ENCODE measurements at regions not wholly inside any gene's neighbourhood (a gene's known extent, or its start where the extent isn't known, plus 50 kb on each side); places are given as distances from the start of the nearest gene placed in this dataset.
"Not testable (repeated sequence)": the region's sequence is repeated elsewhere in the genome, so short reads cannot be mapped to it uniquely, and the experiment has no call there.

GRCh38 chr6:81890846-81891245 lies 138.4 kb upstream of the TENT5A start:
- no peak for TF ChIP-seq CTCF (IDR thresholded peaks at IDR 0.05; ENCODE audit: extremely low read depth, insufficient read depth, missing control alignments)
- DNase-seq (ENCODE audit: low spot score), result no peak
- in situ Hi-C loops (cut with MboI; ENCODE audit: low pct_unique_long_range_greater_than_20kb, low sequenced_read_pairs, unreplicated experiment), result no loop called here

GRCh38 chr6:81889377-81890053 lies 137.0 kb upstream of the TENT5A start:
- no peak for DNase-seq (ENCODE audit: low spot score)
- in situ Hi-C loops (cut with MboI; ENCODE audit: low pct_unique_long_range_greater_than_20kb, low sequenced_read_pairs, unreplicated experiment), result no loop called here

GRCh38 chr6:81886909-81887308 lies 134.4 kb upstream of the TENT5A start:
- DNase-seq (ENCODE audit: low spot score); in situ Hi-C loops (cut with MboI; ENCODE audit: low pct_unique_long_range_greater_than_20kb, low sequenced_read_pairs, unreplicated experiment): not testable (repeated sequence)

More at GRCh38 chr6:81889377-81890053, 137.0 kb upstream of the TENT5A start:
- no peak for TF ChIP-seq CTCF (IDR thresholded peaks at IDR 0.05; ENCODE audit: extremely low read depth, insufficient read depth, missing control alignments)

- DNase-seq (ENCODE audit: low spot score), result no peak
- no peak for TF ChIP-seq CTCF (IDR thresholded peaks at IDR 0.05; ENCODE audit: extremely low read depth, insufficient read depth, missing control alignments)
- in situ Hi-C loops (cut with MboI; ENCODE audit: low pct_unique_long_range_greater_than_20kb, low sequenced_read_pairs, unreplicated experiment), result no loop called here
Measured at GRCh38 chr6:81886157-81886556, 133.7 kb upstream of the TENT5A start.

- in situ Hi-C loops (cut with MboI; ENCODE audit: low pct_unique_long_range_greater_than_20kb, low sequenced_read_pairs, unreplicated experiment), result no loop called here
- no peak for DNase-seq (ENCODE audit: low spot score)
- no peak for TF ChIP-seq CTCF (IDR thresholded peaks at IDR 0.05; ENCODE audit: extremely low read depth, insufficient read depth, missing control alignments)
Measured at GRCh38 chr6:81881660-81882059, 129.2 kb upstream of the TENT5A start.

GRCh38 chr6:81878479-81878878 lies 126.0 kb upstream of the TENT5A start:
- in situ Hi-C loops (cut with MboI; ENCODE audit: low pct_unique_long_range_greater_than_20kb, low sequenced_read_pairs, unreplicated experiment), result no loop called here
- TF ChIP-seq CTCF (IDR thresholded peaks at IDR 0.05; ENCODE audit: extremely low read depth, insufficient read depth, missing control alignments), result no peak
- no peak for DNase-seq (ENCODE audit: low spot score)

GRCh38 chr6:81876971-81877370 lies 124.5 kb upstream of the TENT5A start:
- DNase-seq (ENCODE audit: low spot score), result no peak
- in situ Hi-C loops (cut with MboI; ENCODE audit: low pct_unique_long_range_greater_than_20kb, low sequenced_read_pairs, unreplicated experiment), result no loop called here
- no peak for TF ChIP-seq CTCF (IDR thresholded peaks at IDR 0.05; ENCODE audit: extremely low read depth, insufficient read depth, missing control alignments)
